Loucy (cell line): ENCODE measurements at regions not wholly inside any gene's neighbourhood (a gene's known extent, or its start where the extent isn't known, plus 50 kb on each side); places are given as distances from the start of the nearest gene placed in this dataset.

ENCODE experiments used
- CTCF ChIP-seq: fragments of 200-600 bp; sonication (generic); conservative IDR thresholded peaks from 2 replicates; pipeline ENCODE4 v1.5.1; 2014; ENCODE audit warnings: mild to moderate bottlenecking, antibody characterized with exemption, low read length
- EZH2phosphoT487 ChIP-seq: fragments of 200-600 bp; IDR thresholded peaks from 2 replicates; pipeline ENCODE4 v1.6.1; 2018; ENCODE audit warnings: antibody characterized with exemption, mild to moderate bottlenecking, moderate library complexity, borderline replicate concordance

GRCh38 chr5:158074597-158074991 is 215.6 kb upstream of the CLINT1 start:
- TF ChIP-seq CTCF = no peak
- TF ChIP-seq EZH2phosphoT487 = no peak
